Right cardiac atrium (tissue), 5 donors: ENCODE measurements at regions not wholly inside any gene's neighbourhood (a gene's known extent, or its start where the extent isn't known, plus 50 kb on each side); places are given as distances from the start of the nearest gene placed in this dataset.
A peak's percentile ranks its signal among the peaks of the same experiment; 100 is the strongest.

Experiments used
- ATAC-seq, 2 donors: fragments of 200-7000 bp; cut with Tn5 transposase; one replicate each; pipeline versions ENCODE4 v1.8.0 to v1.9.1; 2020; ENCODE audit warnings: moderate library complexity in 2 of 2, mild to moderate bottlenecking in 1 of 2
- DNase-seq, 3 donors: peaks; one replicate each; pipeline ENCODE4 v3.0.0-alpha.2; 2020
- H3K27ac ChIP-seq: one replicate; pipeline ENCODE4 v1.5.1; 2013; ENCODE audit warnings: mild to moderate bottlenecking, low read length, control low read depth, moderate library complexity
- H3K27me3 ChIP-seq: one replicate; pipeline ENCODE4 v1.6.1; 2013; ENCODE audit not compliant: control insufficient read depth, insufficient read depth
- H3K4me1 ChIP-seq: one replicate; pipeline ENCODE4 v1.6.1; 2013; ENCODE audit warnings: low read length; ENCODE audit not compliant: control insufficient read depth, insufficient read depth
- H3K4me3 ChIP-seq: one replicate; pipeline ENCODE4 v1.5.1; 2013; ENCODE audit warnings: low read length, control low read depth
- H3K9me3 ChIP-seq: one replicate; pipeline ENCODE4 v1.6.1; 2013; ENCODE audit warnings: low read length; ENCODE audit not compliant: control insufficient read depth
- WGBS: extraction: QIAGEN DNeasy Blood & Tissue Kit; methylation state at CpG from one replicate; pipeline ENCODE4 v1.1.7; 2013; 5-methylcytosine and 5-hydroxymethylcytosine counted together
- intact Hi-C, 4 donors: fragments of 100-400 bp; cut with DNase I; formaldehyde crosslinking; loops; one replicate each; pipeline versions ENCODE4 v1.11.0 to v1.14.0; 2022 to 2023
- donor health status: healthy with polysubstance abuse.
- donor health status: DM: no; HTN: yes; CAD: no.
- donor health status: DM: no; HTN: no; CAD: no.
- donor health status: DM: no; HTN: yes; CAD: no; lungs with severe emphysema.
- donor health status: DM: yes; HTN: yes; CAD: no.

- no peak overlapping the region for H3K27ac ChIP-seq
- H3K4me3 ChIP-seq = no peak overlapping the region
- no peak for DNase-seq
- H3K9me3 ChIP-seq = no peaks in the 10 kb centered on the region
- peaks cover 3% of the 10 kb centered on the region for H3K4me1 ChIP-seq
- H3K27me3 ChIP-seq = no peaks in the 10 kb centered on the region
- ATAC-seq = no peak
- 82% methylated on average over 9 of the region's 9 CpGs for WGBS
- intact Hi-C loops = no loop called here
Observed at GRCh38 chrX:39954851-39955250, 142.9 kb downstream of the BCOR start.

- 76% methylated on average over 4 of the region's 4 CpGs for WGBS
- ATAC-seq = no peak
- Histone ChIP-seq H3K4me3 (no peak overlapping the region), H3K9me3 (no peaks in the 10 kb centered on the region), H3K4me1 (peaks cover 3% of the 10 kb centered on the region), H3K27me3 (no peaks in the 10 kb centered on the region), H3K27ac (no peak overlapping the region)
- intact Hi-C loops = no loop called here
- DNase-seq = no peak
Observed at GRCh38 chrX:39955625-39956024, 142.1 kb downstream of the BCOR start.

GRCh38 chrX:39956803-39957394 lies 140.9 kb downstream of the BCOR start:
- intact Hi-C loops = no loop called here
- Histone ChIP-seq H3K27ac (no peak overlapping the region), H3K4me1 (peaks cover 3% of the 10 kb centered on the region), H3K4me3 (no peak overlapping the region), H3K9me3 (no peaks in the 10 kb centered on the region), H3K27me3 (no peaks in the 10 kb centered on the region)
- no peak for DNase-seq
- WGBS = 88% methylated on average over 7 of the region's 7 CpGs
- no peak for ATAC-seq

DNA sequence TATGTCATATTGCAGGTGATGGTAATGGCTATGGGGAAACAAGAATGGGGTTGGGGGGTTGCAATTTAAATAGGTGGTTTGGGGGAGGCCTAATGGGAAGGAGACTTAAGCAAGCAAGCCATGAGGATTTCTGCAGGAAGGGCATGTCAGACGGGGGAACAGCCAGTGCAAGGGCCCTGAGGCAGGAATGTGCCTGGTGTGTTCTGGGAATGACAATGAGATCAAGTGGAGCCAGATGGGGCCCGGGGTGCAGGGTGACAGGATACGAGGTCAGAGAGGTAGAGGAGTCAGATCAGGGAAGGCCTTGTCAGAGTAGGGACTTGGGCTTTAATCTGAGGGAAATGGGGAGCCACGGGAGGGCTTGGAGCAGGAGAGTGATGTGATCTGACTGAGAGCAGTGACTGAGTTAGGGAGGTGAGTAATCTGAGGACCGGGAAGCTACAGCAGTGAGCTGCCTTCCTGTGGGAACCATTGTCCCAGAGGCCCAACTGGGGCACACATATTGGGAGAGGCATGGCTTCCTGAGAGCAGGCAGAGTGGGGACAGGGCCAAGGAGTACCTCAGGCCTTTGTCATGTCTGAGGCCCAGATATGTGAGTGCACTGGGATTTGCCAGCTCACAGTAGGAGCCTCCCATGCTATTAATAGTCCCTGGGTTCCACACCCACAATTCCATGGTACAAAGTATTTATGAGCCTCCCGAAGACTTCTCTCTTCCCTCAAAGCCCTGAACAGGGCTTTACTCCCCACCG lies 139.8 kb downstream of the BCOR start:
- Histone ChIP-seq H3K4me3 (no peak overlapping the region), H3K27ac (peak overlapping the region; percentile 13), H3K4me1 (peaks cover 3% of the 10 kb centered on the region), H3K9me3 (no peaks in the 10 kb centered on the region), H3K27me3 (no peaks in the 10 kb centered on the region)
- DNase-seq (peak in 1 of 3 donors; percentile 38), ATAC-seq (peak; percentile 50 to 87)
- intact Hi-C loops = no loop called here
- WGBS = 76% methylated on average over 7 of the region's 7 CpGs

- intact Hi-C loops = no loop called here
- ATAC-seq (no peak), DNase-seq (no peak)
- Histone ChIP-seq H3K9me3 (no peaks in the 10 kb centered on the region), H3K27ac (no peak overlapping the region), H3K4me1 (peaks cover 3% of the 10 kb centered on the region), H3K27me3 (no peaks in the 10 kb centered on the region), H3K4me3 (no peak overlapping the region)
- WGBS = 96% methylated on average over 5 of the region's 5 CpGs
Observed at GRCh38 chrX:39958850-39959249, 138.9 kb downstream of the BCOR start.

- intact Hi-C loops = no loop called here
- ATAC-seq (no peak), DNase-seq (no peak)
- WGBS = 74% methylated on average over 4 of the region's 4 CpGs
- Histone ChIP-seq H3K27me3 (no peaks in the 10 kb centered on the region), H3K27ac (no peak overlapping the region), H3K9me3 (no peaks in the 10 kb centered on the region), H3K4me1 (peaks cover 3% of the 10 kb centered on the region), H3K4me3 (no peak overlapping the region)
Observed at GRCh38 chrX:39960219-39960618, 137.5 kb downstream of the BCOR start.

DNA sequence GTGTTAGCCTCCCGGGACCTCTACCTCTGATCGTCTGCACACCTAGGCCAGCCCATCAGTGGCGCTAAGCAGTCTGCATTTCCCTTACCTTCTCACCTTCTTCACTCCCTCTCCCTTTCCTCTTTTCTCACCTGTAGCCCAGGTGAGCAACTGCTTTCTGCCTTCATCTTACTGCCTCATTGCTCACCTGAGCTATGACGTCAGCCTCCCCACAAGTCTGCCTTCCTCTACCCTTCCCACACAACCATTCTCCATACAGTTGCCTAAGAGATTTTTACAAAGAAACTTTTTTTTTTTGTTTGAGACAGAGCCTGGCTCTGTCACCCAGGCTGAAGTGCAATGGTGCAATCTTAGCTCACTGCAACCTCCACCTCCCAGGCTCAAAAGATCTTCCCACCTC lies 136.3 kb downstream of the BCOR start:
- no peak overlapping the region for H3K27ac ChIP-seq
- 93% methylated on average over 4 of the region's 4 CpGs for WGBS
- no peaks in the 10 kb centered on the region for H3K27me3 ChIP-seq

DNA sequence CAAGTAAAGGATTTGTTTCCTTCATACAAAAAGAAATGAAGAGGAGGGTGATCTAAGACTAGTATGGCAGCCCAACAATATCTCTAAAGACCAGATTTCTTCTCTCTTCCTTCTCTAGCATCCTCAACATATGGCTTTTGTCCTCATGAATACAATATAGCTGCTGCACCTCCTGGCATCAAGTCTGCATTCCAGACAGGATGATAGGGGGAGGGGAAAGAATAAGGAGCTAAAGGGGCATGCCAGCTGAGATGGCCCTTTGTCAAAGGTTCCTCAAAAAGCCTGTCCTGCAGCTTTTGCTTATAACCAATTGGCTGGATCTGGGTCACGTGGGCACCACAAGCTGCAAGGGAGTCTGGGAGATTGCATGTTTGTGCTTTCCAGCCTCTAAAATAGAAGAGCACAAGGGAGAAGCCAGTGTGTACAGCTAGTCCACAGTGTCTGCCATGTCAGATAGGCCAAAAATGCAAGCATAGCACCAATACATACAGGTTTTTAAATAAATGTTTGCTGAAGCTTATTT lies 132.6 kb downstream of the BCOR start:
- intact Hi-C loops = no loop called here
- ATAC-seq (no peak), DNase-seq (no peak)
- Histone ChIP-seq H3K4me3 (no peak overlapping the region), H3K27ac (no peak overlapping the region), H3K27me3 (no peaks in the 10 kb centered on the region), H3K4me1 (no peaks in the 10 kb centered on the region), H3K9me3 (no peaks in the 10 kb centered on the region)
- 91% methylated on average over 1 of the region's 1 CpG for WGBS

More for the DNA sequence above, 136.3 kb downstream of the BCOR start:
- Histone ChIP-seq H3K4me1 (peaks cover 3% of the 10 kb centered on the region), H3K9me3 (no peaks in the 10 kb centered on the region), H3K4me3 (no peak overlapping the region)
- ATAC-seq = no peak
- no peak for DNase-seq
- intact Hi-C loops = no loop called here

- no peak overlapping the region for H3K4me3 ChIP-seq
- no peak for DNase-seq
- ATAC-seq = no peak
- no peak overlapping the region for H3K27ac ChIP-seq
- no peaks in the 10 kb centered on the region for H3K27me3 ChIP-seq
- intact Hi-C loops = no loop called here
- H3K4me1 ChIP-seq = peaks cover 3% of the 10 kb centered on the region
- H3K9me3 ChIP-seq = no peaks in the 10 kb centered on the region
- 54% methylated on average over 8 of the region's 8 CpGs for WGBS
Observed at GRCh38 chrX:39966176-39966575, 131.6 kb downstream of the BCOR start.

- no peaks in the 10 kb centered on the region for H3K27me3 ChIP-seq
- no peaks in the 10 kb centered on the region for H3K9me3 ChIP-seq
- peaks cover 3% of the 10 kb centered on the region for H3K4me1 ChIP-seq
- H3K27ac ChIP-seq = no peak overlapping the region
- intact Hi-C loops = no loop called here
- WGBS = 91% methylated on average over 4 of the region's 4 CpGs
- H3K4me3 ChIP-seq = no peak overlapping the region
- ATAC-seq (no peak), DNase-seq (no peak)
Observed at GRCh38 chrX:39967348-39967747, 130.4 kb downstream of the BCOR start.

GRCh38 chrX:39969099-39969818 lies 128.5 kb downstream of the BCOR start:
- Histone ChIP-seq H3K4me3 (no peak overlapping the region), H3K9me3 (no peaks in the 10 kb centered on the region), H3K4me1 (peaks cover 3% of the 10 kb centered on the region), H3K27me3 (no peaks in the 10 kb centered on the region), H3K27ac (peak overlapping the region; percentile 70)
- ATAC-seq = peak; percentile 57 to 61
- DNase-seq = no peak
- intact Hi-C loops = no loop called here
- WGBS = 68% methylated on average over 16 of the region's 16 CpGs
